Stimulated activated CD4-positive, alpha-beta T cell treated with anti-CD3 and anti-CD28 coated beads, Interleukin-2, amount 100 ng/mL, for 48 hours (primary cell): ENCODE measurements at regions not wholly inside any gene's neighbourhood (a gene's known extent, or its start where the extent isn't known, plus 50 kb on each side); places are given as distances from the start of the nearest gene placed in this dataset.
"Not testable (repeated sequence)": the region's sequence is repeated elsewhere in the genome, so short reads cannot be mapped to it uniquely, and the experiment has no call there.

Experiments
- DNase-seq, 2 donors: peaks; one replicate each; pipeline ENCODE4 v3.0.0-alpha.2; 2020

- DNase-seq, result no peak
Observed at GRCh38 chr18:1149709-1150108, 245.0 kb downstream of the ADCYAP1 start.

GRCh38 chr18:1150344-1150743 lies 245.7 kb downstream of the ADCYAP1 start:
- no peak for DNase-seq

GRCh38 chr18:1152958-1153357 lies 248.3 kb downstream of the ADCYAP1 start:
- not testable (repeated sequence) for DNase-seq

- DNase-seq, result no peak
Observed at GRCh38 chr18:1173593-1173992, 268.9 kb downstream of the ADCYAP1 start.

- no peak for DNase-seq
Observed at GRCh38 chr18:1177232-1177631, 272.6 kb downstream of the ADCYAP1 start.

GRCh38 chr18:1191341-1191740 lies 286.7 kb downstream of the ADCYAP1 start:
- DNase-seq, result no peak

GRCh38 chr18:1213126-1213525 lies 308.5 kb downstream of the ADCYAP1 start:
- no peak for DNase-seq

GRCh38 chr18:1222880-1223279 lies 318.2 kb downstream of the ADCYAP1 start:
- DNase-seq, result no peak

GRCh38 chr18:1227025-1227424 lies 322.4 kb downstream of the ADCYAP1 start:
- no peak for DNase-seq

GRCh38 chr18:1229634-1230033 lies 325.0 kb downstream of the ADCYAP1 start:
- DNase-seq, result no peak

- DNase-seq, result no peak
Observed at GRCh38 chr18:1232867-1233266, 328.2 kb downstream of the ADCYAP1 start.

- DNase-seq, result no peak
Observed at GRCh38 chr18:1240701-1241100, 336.0 kb downstream of the ADCYAP1 start.

GRCh38 chr18:1244397-1245122 lies 339.9 kb downstream of the ADCYAP1 start:
- DNase-seq, result no peak

- DNase-seq, result no peak
Observed at GRCh38 chr18:1246827-1247226, 342.2 kb downstream of the ADCYAP1 start.

GRCh38 chr18:1252534-1252933 lies 347.9 kb downstream of the ADCYAP1 start:
- DNase-seq, result no peak

- DNase-seq, result no peak
Observed at GRCh38 chr18:1252936-1253335, 348.3 kb downstream of the ADCYAP1 start.

- DNase-seq, result no peak
Observed at GRCh38 chr18:1253827-1254226, 349.2 kb downstream of the ADCYAP1 start.

- DNase-seq, result no peak
Observed at GRCh38 chr18:1261054-1261453, 356.4 kb downstream of the ADCYAP1 start.

GRCh38 chr18:1267021-1267420 lies 362.4 kb downstream of the ADCYAP1 start:
- no peak for DNase-seq

- DNase-seq, result no peak
Observed at GRCh38 chr18:1270081-1270480, 365.4 kb downstream of the ADCYAP1 start.

- no peak for DNase-seq
Observed at GRCh38 chr18:1273469-1273868, 368.8 kb downstream of the ADCYAP1 start.

- DNase-seq, result no peak
Observed at GRCh38 chr18:1292167-1292566, 387.5 kb downstream of the ADCYAP1 start.

- DNase-seq, result no peak
Observed at GRCh38 chr18:1294229-1294628, 389.6 kb downstream of the ADCYAP1 start.

- no peak for DNase-seq
Observed at GRCh38 chr18:1296237-1296636, 391.6 kb downstream of the ADCYAP1 start.

GRCh38 chr18:1302861-1303260 lies 398.2 kb downstream of the ADCYAP1 start:
- DNase-seq, result no peak
